ENCODE measurements at regions not wholly inside any gene's neighbourhood (a gene's known extent, or its start where the extent isn't known, plus 50 kb on each side); places are given as distances from the start of the nearest gene placed in this dataset.

- peaks cover 3% of the 10 kb centered on the region for H3K27me3 ChIP-seq (ENCODE audit: control insufficient read depth, insufficient read depth, low read length)
- no peak for ATAC-seq
- no peak overlapping the region for H3K4me3 Mint-ChIP-seq
- intact Hi-C loops (cut with micrococcal nuclease) = no loop called here
- no peaks in the 10 kb centered on the region for H3K36me3 ChIP-seq (ENCODE audit: control insufficient read depth, insufficient read depth, low read length)
- no peaks in the 10 kb centered on the region for H3K36me3 Mint-ChIP-seq
- H3K27me3 Mint-ChIP-seq (ENCODE audit: low read depth in 2 of 2) = peaks cover 16 to 46% of the 10 kb centered on the region in 2 donors
- no peak overlapping the region for H3K4me3 ChIP-seq (ENCODE audit: low read length)
- no peak for DNase-seq
- no peak overlapping the region for H3K27ac ChIP-seq (ENCODE audit: low read length)
- H3K9me3 Mint-ChIP-seq = no peaks in the 10 kb centered on the region
- H3K4me1 ChIP-seq (ENCODE audit: control insufficient read depth, insufficient read depth, low read length) = no peaks in the 10 kb centered on the region
- no peak overlapping the region for H3K27ac Mint-ChIP-seq
- 90% methylated on average over 4 of the region's 4 CpGs for WGBS (ENCODE audit: insufficient coverage)
- TF ChIP-seq CTCF (IDR thresholded peaks at IDR 0.05) = no peak
- H3K9me3 ChIP-seq (ENCODE audit: control insufficient read depth, insufficient read depth, low read length) = no peaks in the 10 kb centered on the region
- no peaks in the 10 kb centered on the region for H3K4me1 Mint-ChIP-seq
These were observed 166.6 kb upstream of the S1PR3 start for GRCh38 chr9:88824711-88825110.

GRCh38 chr9:88826181-88826580 is 165.1 kb upstream of the S1PR3 start:
- Histone ChIP-seq H3K27me3 (ENCODE audit: control insufficient read depth, insufficient read depth, low read length) (peaks cover 3% of the 10 kb centered on the region), H3K4me1 (ENCODE audit: control insufficient read depth, insufficient read depth, low read length) (no peaks in the 10 kb centered on the region), H3K36me3 (ENCODE audit: control insufficient read depth, insufficient read depth, low read length) (no peaks in the 10 kb centered on the region), H3K9me3 (ENCODE audit: control insufficient read depth, insufficient read depth, low read length) (no peaks in the 10 kb centered on the region), H3K27ac (ENCODE audit: low read length) (no peak overlapping the region), H3K4me3 (ENCODE audit: low read length) (no peak overlapping the region)
- H3K9me3 Mint-ChIP-seq = no peaks in the 10 kb centered on the region
- H3K27ac Mint-ChIP-seq = no peak overlapping the region
- no peak for DNase-seq
- no peaks in the 10 kb centered on the region for H3K36me3 Mint-ChIP-seq
- no peak for TF ChIP-seq CTCF (IDR thresholded peaks at IDR 0.05)
- intact Hi-C loops (cut with micrococcal nuclease) = no loop called here
- WGBS (ENCODE audit: insufficient coverage) = 95% methylated on average over 1 of the region's 1 CpG
- H3K4me1 Mint-ChIP-seq = no peaks in the 10 kb centered on the region
- peaks cover 18 to 48% of the 10 kb centered on the region in 2 donors for H3K27me3 Mint-ChIP-seq (ENCODE audit: low read depth in 2 of 2)
- no peak overlapping the region for H3K4me3 Mint-ChIP-seq
- ATAC-seq = no peak

- WGBS (ENCODE audit: insufficient coverage) = 96% methylated on average over 1 of the region's 1 CpG
- H3K4me3 ChIP-seq (ENCODE audit: low read length) = no peak overlapping the region
- Mint-ChIP-seq H3K4me1 (no peaks in the 10 kb centered on the region), H3K27ac (no peak overlapping the region), H3K4me3 (no peak overlapping the region), H3K36me3 (no peaks in the 10 kb centered on the region), H3K9me3 (no peaks in the 10 kb centered on the region), H3K27me3 (ENCODE audit: low read depth in 2 of 2) (peaks cover 18 to 54% of the 10 kb centered on the region in 2 donors)
- intact Hi-C loops (cut with micrococcal nuclease) = no loop called here
- H3K9me3 ChIP-seq (ENCODE audit: control insufficient read depth, insufficient read depth, low read length) = no peaks in the 10 kb centered on the region
- DNase-seq = no peak
- TF ChIP-seq CTCF (IDR thresholded peaks at IDR 0.05) = no peak
- ATAC-seq = no peak
- H3K27ac ChIP-seq (ENCODE audit: low read length) = no peak overlapping the region
- no peaks in the 10 kb centered on the region for H3K36me3 ChIP-seq (ENCODE audit: control insufficient read depth, insufficient read depth, low read length)
- peaks cover 3% of the 10 kb centered on the region for H3K27me3 ChIP-seq (ENCODE audit: control insufficient read depth, insufficient read depth, low read length)
- H3K4me1 ChIP-seq (ENCODE audit: control insufficient read depth, insufficient read depth, low read length) = no peaks in the 10 kb centered on the region
These were observed 164.5 kb upstream of the S1PR3 start for GRCh38 chr9:88826771-88827181.

- Mint-ChIP-seq H3K4me1 (no peaks in the 10 kb centered on the region), H3K9me3 (no peaks in the 10 kb centered on the region), H3K36me3 (no peaks in the 10 kb centered on the region), H3K4me3 (no peak overlapping the region), H3K27ac (no peak overlapping the region), H3K27me3 (ENCODE audit: low read depth in 2 of 2) (peaks cover 25 to 64% of the 10 kb centered on the region in 2 donors)
- H3K9me3 ChIP-seq (ENCODE audit: control insufficient read depth, insufficient read depth, low read length) = no peaks in the 10 kb centered on the region
- TF ChIP-seq CTCF (IDR thresholded peaks at IDR 0.05) = no peak
- H3K27ac ChIP-seq (ENCODE audit: low read length) = no peak overlapping the region
- no peak overlapping the region for H3K4me3 ChIP-seq (ENCODE audit: low read length)
- no peaks in the 10 kb centered on the region for H3K4me1 ChIP-seq (ENCODE audit: control insufficient read depth, insufficient read depth, low read length)
- ATAC-seq (no peak), DNase-seq (no peak)
- H3K27me3 ChIP-seq (ENCODE audit: control insufficient read depth, insufficient read depth, low read length) = peaks cover 7% of the 10 kb centered on the region
- intact Hi-C loops (cut with micrococcal nuclease) = no loop called here
- WGBS (ENCODE audit: insufficient coverage) = 79% methylated on average over 8 of the region's 8 CpGs
- no peaks in the 10 kb centered on the region for H3K36me3 ChIP-seq (ENCODE audit: control insufficient read depth, insufficient read depth, low read length)
These were observed 163.2 kb upstream of the S1PR3 start for GRCh38 chr9:88828018-88828417.
